IMR-90 (cell line): ENCODE measurements at regions not wholly inside any gene's neighbourhood (a gene's known extent, or its start where the extent isn't known, plus 50 kb on each side); places are given as distances from the start of the nearest gene placed in this dataset.

Experiments
- ATAC-seq: fragments of 200-7000 bp; cut with Tn5 transposase; 2 replicates; pipeline ENCODE4 v1.9.1; 2020; ENCODE audit warnings: low read depth, mild to moderate bottlenecking, moderate library complexity
- BruUV-seq: library from RNA; stranded (reverse); fragments of 400-500 nt; replicated peaks from 2 replicates; lab custom pipeline; 2021; lab: Mats Ljungman, UMichigan
- CTCF ChIA-PET: fragments of 300-600 bp; formaldehyde crosslinking; extraction: SDS; loops from one replicate; lab custom pipeline; 2021; ENCODE audit warnings: antibody characterized with exemption; lab: Yijun Ruan, JAX
- POLR2A ChIA-PET: fragments of 300-600 bp; sonication (Branson Sonifier 250); formaldehyde crosslinking; loops from one replicate; lab custom pipeline; 2022; ENCODE audit warnings: antibody characterized with exemption; ENCODE audit not compliant: unreplicated experiment; lab: Charles Lee
- DNase-seq: peaks from one replicate; pipeline ENCODE4 v3.0.0; 2013
- H2AFZ ChIP-seq: replicated peaks from 2 replicates; pipeline ENCODE3; 2013; ENCODE audit warnings: low read length, mild to moderate bottlenecking; ENCODE audit not compliant: poor library complexity
- H2AK5ac ChIP-seq: 2 replicates; pipeline ENCODE4 v1.6.1; 2013; ENCODE audit warnings: low read depth, low read length, inconsistent platforms
- H2AK9ac ChIP-seq: replicated peaks from 2 replicates; pipeline ENCODE3; 2013; ENCODE audit warnings: mild to moderate bottlenecking, low read depth, low read length, moderate library complexity; ENCODE audit not compliant: poor library complexity
- H2BK120ac ChIP-seq: 2 replicates; pipeline ENCODE4 v1.6.1; 2013; ENCODE audit warnings: low read depth, low read length, inconsistent platforms
- H2BK15ac ChIP-seq: 3 replicates; pipeline ENCODE4 v1.6.1; 2013; ENCODE audit warnings: low read depth, low read length, inconsistent platforms
- H2BK20ac ChIP-seq: 2 replicates; pipeline ENCODE4 v1.6.1; 2013; ENCODE audit warnings: low read depth, mild to moderate bottlenecking, inconsistent platforms, low read length, moderate library complexity
- H2BK5ac ChIP-seq: 2 replicates; pipeline ENCODE4 v1.6.1; 2013; ENCODE audit warnings: mild to moderate bottlenecking, low read depth, low read length, inconsistent platforms; ENCODE audit not compliant: poor library complexity, severe bottlenecking
- H3K14ac ChIP-seq: replicated peaks from 2 replicates; pipeline ENCODE4 v1.6.1; 2013; ENCODE audit warnings: low read depth, low read length, inconsistent platforms
- H3K18ac ChIP-seq: 2 replicates; pipeline ENCODE4 v1.6.1; 2013; ENCODE audit warnings: low read depth, low read length, control low read depth
- H3K23ac ChIP-seq: 2 replicates; pipeline ENCODE4 v1.6.1; 2013; ENCODE audit warnings: low read depth, low read length, inconsistent platforms
- H3K27ac ChIP-seq: 2 replicates; pipeline ENCODE4 v1.5.1; 2013; ENCODE audit warnings: mild to moderate bottlenecking, control low read depth, low read length; ENCODE audit not compliant: insufficient read depth
- H3K27me3 ChIP-seq: 2 replicates; pipeline ENCODE4 v1.6.1; 2013; ENCODE audit warnings: low read length; ENCODE audit not compliant: control insufficient read depth, insufficient read depth
- H3K36me3 ChIP-seq: 2 replicates; pipeline ENCODE4 v1.6.1; 2013; ENCODE audit warnings: low read length, mixed read lengths; ENCODE audit not compliant: control insufficient read depth, insufficient read depth
- H3K4ac ChIP-seq: 2 replicates; pipeline ENCODE4 v1.6.1; 2013; ENCODE audit warnings: low read depth, low read length, inconsistent platforms
- H3K4me1 ChIP-seq: 2 replicates; pipeline ENCODE4 v1.6.1; 2013; ENCODE audit warnings: low read length, mixed read lengths; ENCODE audit not compliant: control insufficient read depth, insufficient read depth
- H3K4me2 ChIP-seq: 2 replicates; pipeline ENCODE4 v1.6.1; 2013; ENCODE audit warnings: low read depth, mild to moderate bottlenecking, control low read depth, low read length, moderate library complexity
- H3K4me3 ChIP-seq: 2 replicates; pipeline ENCODE4 v1.5.1; 2013; ENCODE audit warnings: low read depth, mild to moderate bottlenecking, control low read depth, low read length, moderate library complexity; ENCODE audit not compliant: insufficient read depth
- H3K56ac ChIP-seq: 2 replicates; pipeline ENCODE4 v1.6.1; 2013; ENCODE audit warnings: low read length, inconsistent platforms; ENCODE audit not compliant: insufficient read depth; ENCODE audit errors: extremely low read depth
- H3K79me1 ChIP-seq, 2 experiments: 2 replicates each; pipeline ENCODE4 v1.6.1; 2013; ENCODE audit warnings: low read length in 2 of 2, inconsistent platforms in 1 of 2, low read depth in 1 of 2
- H3K9ac ChIP-seq: 2 replicates; pipeline ENCODE4 v1.6.1; 2013; ENCODE audit warnings: low read depth, low read length, control low read depth
- H3K9me1 ChIP-seq: 2 replicates; pipeline ENCODE4 v1.6.1; 2013; ENCODE audit warnings: low read length, inconsistent platforms; ENCODE audit not compliant: insufficient read depth
- H3K9me3 ChIP-seq: 2 replicates; pipeline ENCODE4 v1.6.1; 2013; ENCODE audit warnings: low read length; ENCODE audit not compliant: control insufficient read depth, insufficient read depth
- H4K20me1 ChIP-seq: 2 replicates; pipeline ENCODE4 v1.6.1; 2013; ENCODE audit warnings: low read length, inconsistent platforms; ENCODE audit not compliant: insufficient read depth
- H4K5ac ChIP-seq: 2 replicates; pipeline ENCODE4 v1.6.1; 2013; ENCODE audit warnings: mild to moderate bottlenecking, low read depth, low read length, control low read depth
- H4K8ac ChIP-seq, 2 experiments: 2 replicates each; pipeline ENCODE4 v1.6.1; 2013; ENCODE audit warnings: low read depth in 2 of 2, low read length in 2 of 2, control low read depth in 1 of 2, inconsistent platforms in 1 of 2
- H4K91ac ChIP-seq: 2 replicates; pipeline ENCODE4 v1.6.1; 2013; ENCODE audit warnings: low read depth, low read length, inconsistent platforms; ENCODE audit not compliant: insufficient read depth
- MAFK ChIP-seq: IDR thresholded peaks from 2 replicates; pipeline ENCODE4 v1.6.1; 2012; ENCODE audit warnings: low read depth, low read length, improper control_type of control experiment
- NFE2L2 ChIP-seq: fragments of 150-350 bp; IDR thresholded peaks from 2 replicates; pipeline ENCODE4 v1.6.1; 2016; ENCODE audit warnings: low read depth, mild to moderate bottlenecking, low read length
- WGBS, 2 experiments: methylation state at CpG; one replicate each; pipeline versions ENCODE4 v1.1.5 to v1.1.7; 2013; ENCODE audit warnings: missing lambda C conversion rate in 2 of 2; ENCODE audit not compliant: insufficient read length in 1 of 2; ENCODE audit errors: extremely low coverage in 2 of 2; 5-methylcytosine and 5-hydroxymethylcytosine counted together
- dilution Hi-C: fragments of 300-500 bp; cut with HindIII; formaldehyde crosslinking; loops from one replicate; pipeline ENCODE4 v1.14.3; 2018; ENCODE audit warnings: low sequenced_read_pairs; ENCODE audit not compliant: unreplicated experiment
- in situ Hi-C: fragments of 300-500 bp; cut with MboI; formaldehyde crosslinking; loops from 3 replicates; pipeline ENCODE4 v1.14.3; 2019; ENCODE audit warnings: low sequenced_read_pairs, inconsistent platforms, mixed read lengths
- intact Hi-C: fragments of 100-400 bp; cut with micrococcal nuclease; formaldehyde crosslinking; loops from 2 replicates; pipeline ENCODE4 v1.10.0; 2022

- peak overlapping the region; percentile 53; the same call in 1 of the 2 replicates for H3K23ac ChIP-seq
- peak overlapping the region in 1 of 2 experiments; percentile 83; a peak in 2 of 4 replicates for H4K8ac ChIP-seq
- H3K56ac ChIP-seq: 0 out of 2 replicates have a peak overlapping the region, but pooled peaks have one; percentile 7
- no peak overlapping the region for H2AK5ac ChIP-seq
- H4K91ac ChIP-seq: peak overlapping the region; percentile 57; the same call in 1 of the 2 replicates
- H4K5ac ChIP-seq: peak overlapping the region; percentile 73; the same call in 1 of the 2 replicates
- no CpG with 5 or more reads among the region's 1 CpG for WGBS, 2 experiments
- H3K9me1 ChIP-seq: no peaks in the 10 kb centered on the region; the same call in 1 of the 2 replicates
- no peak overlapping the region for H2AK9ac ChIP-seq
- in situ Hi-C loops: no loop called here
- TF ChIP-seq NFE2L2: no peak
- peak; percentile 67; the same call in 1 of the 2 replicates for TF ChIP-seq MAFK
- H3K4ac ChIP-seq: peak overlapping the region; percentile 71; the same call in 1 of the 2 replicates
- H3K4me1 ChIP-seq: peaks cover 15% of the 10 kb centered on the region
- H3K4me3 ChIP-seq: no peak overlapping the region
- H3K36me3 ChIP-seq: no peaks in the 10 kb centered on the region
- peak overlapping the region; percentile 92 for H2BK20ac ChIP-seq
- peak overlapping the region; percentile 88; the same call in 1 of the 2 replicates for H3K18ac ChIP-seq
- dilution Hi-C loops: no loop called here
- BruUV-seq: no TSS peak
- no peak overlapping the region for H3K27ac ChIP-seq
- CTCF ChIA-PET: no interaction called here
- H2BK5ac ChIP-seq: peak overlapping the region; percentile 89
- no peak overlapping the region for H3K14ac ChIP-seq
- POLR2A ChIA-PET: no interaction called here
- DNase-seq: peak; percentile 87
- no peak overlapping the region for H2AFZ ChIP-seq
- no peak overlapping the region for H3K9ac ChIP-seq
- peak overlapping the region; percentile 77; the same call in 1 of the 2 replicates for H3K4me2 ChIP-seq
- no peaks in the 10 kb centered on the region; a peak in 1 of 4 replicates for H3K79me1 ChIP-seq
- peak; percentile 93 for ATAC-seq
- peak overlapping the region; percentile 87; the same call in 1 of the 2 replicates for H2BK120ac ChIP-seq
- no peaks in the 10 kb centered on the region for H3K9me3 ChIP-seq
- no peaks in the 10 kb centered on the region for H3K27me3 ChIP-seq
- H4K20me1 ChIP-seq: no peaks in the 10 kb centered on the region
- intact Hi-C loops: no loop called here
- 0 out of 3 replicates have a peak overlapping the region, but pooled peaks have one; percentile 3 for H2BK15ac ChIP-seq
Measured at GRCh38 chr7:116434820-116435341, 64.7 kb upstream of the CAV2 start.
